CD8-positive, alpha-beta memory T cell (primary cell): ENCODE measurements at regions not wholly inside any gene's neighbourhood (a gene's known extent, or its start where the extent isn't known, plus 50 kb on each side); places are given as distances from the start of the nearest gene placed in this dataset.

Source experiments
- CTCF ChIA-PET: fragments of 350-600 bp; sonication (Branson Sonifier 250); formaldehyde crosslinking; loops from one replicate; lab custom pipeline; 2021; ENCODE audit warnings: antibody characterized with exemption; lab: Charles Lee
- POLR2A ChIA-PET: fragments of 350-600 bp; sonication (Branson Sonifier 250); formaldehyde crosslinking; loops from one replicate; lab custom pipeline; 2021; ENCODE audit warnings: antibody characterized with exemption; lab: Charles Lee
- DNase-seq, 5 donors: peaks; one replicate each; pipeline versions ENCODE4 v3.0.0 to v3.0.0-alpha.2; 2020 to 2022; ENCODE audit warnings: mixed read lengths in 1 of 5
- H3K27ac ChIP-seq: one replicate; pipeline ENCODE4 v1.7.0; 2013; ENCODE audit warnings: low read depth, mild to moderate bottlenecking, low read length, moderate library complexity
- H3K27me3 ChIP-seq: 2 replicates; pipeline ENCODE4 v1.7.0; 2013; ENCODE audit warnings: low read length, mild to moderate bottlenecking; ENCODE audit not compliant: insufficient read depth, poor library complexity, severe bottlenecking
- H3K36me3 ChIP-seq: 2 replicates; pipeline ENCODE4 v1.7.0; 2013; ENCODE audit warnings: mild to moderate bottlenecking, low read length, moderate library complexity; ENCODE audit not compliant: insufficient read depth
- H3K4me1 ChIP-seq: 2 replicates; pipeline ENCODE4 v1.7.0; 2013; ENCODE audit warnings: mild to moderate bottlenecking, low read length, moderate library complexity; ENCODE audit not compliant: insufficient read depth
- H3K4me3 ChIP-seq: 2 replicates; pipeline ENCODE4 v1.7.0; 2013; ENCODE audit warnings: mild to moderate bottlenecking, low read length
- H3K9me3 ChIP-seq: 2 replicates; pipeline ENCODE4 v1.7.0; 2013; ENCODE audit warnings: mild to moderate bottlenecking, low read length
- H3K27ac Mint-ChIP-seq, 8 donors: one replicate each; pipeline ENCODE4 v1.8.0; 2020 to 2021; ENCODE audit warnings: mixed read lengths in 8 of 8, mild to moderate bottlenecking in 6 of 8, inconsistent platforms in 3 of 8, moderate library complexity in 3 of 8
- H3K27me3 Mint-ChIP-seq, 2 donors: one replicate each; pipeline ENCODE4 v1.8.0; 2020 to 2021; ENCODE audit warnings: mixed read lengths in 2 of 2, mild to moderate bottlenecking in 1 of 2, moderate library complexity in 1 of 2
- H3K36me3 Mint-ChIP-seq, 3 donors: one replicate each; pipeline ENCODE4 v1.8.0; 2020 to 2021; ENCODE audit warnings: mixed read lengths in 3 of 3, inconsistent platforms in 1 of 3, mild to moderate bottlenecking in 1 of 3
- H3K4me1 Mint-ChIP-seq, 3 donors: one replicate each; pipeline ENCODE4 v1.8.0; 2020 to 2021; ENCODE audit warnings: mixed read lengths in 3 of 3, inconsistent platforms in 1 of 3, mild to moderate bottlenecking in 1 of 3
- H3K4me3 Mint-ChIP-seq, 7 donors: one replicate each; pipeline ENCODE4 v1.8.0; 2020 to 2021; ENCODE audit warnings: mixed read lengths in 7 of 7, mild to moderate bottlenecking in 6 of 7, moderate library complexity in 4 of 7, inconsistent platforms in 2 of 7
- H3K9me3 Mint-ChIP-seq, 5 donors: one replicate each; pipeline ENCODE4 v1.8.0; 2020 to 2022; ENCODE audit warnings: mixed read lengths in 5 of 5, mild to moderate bottlenecking in 3 of 5, moderate library complexity in 2 of 5, inconsistent platforms in 1 of 5

DNA sequence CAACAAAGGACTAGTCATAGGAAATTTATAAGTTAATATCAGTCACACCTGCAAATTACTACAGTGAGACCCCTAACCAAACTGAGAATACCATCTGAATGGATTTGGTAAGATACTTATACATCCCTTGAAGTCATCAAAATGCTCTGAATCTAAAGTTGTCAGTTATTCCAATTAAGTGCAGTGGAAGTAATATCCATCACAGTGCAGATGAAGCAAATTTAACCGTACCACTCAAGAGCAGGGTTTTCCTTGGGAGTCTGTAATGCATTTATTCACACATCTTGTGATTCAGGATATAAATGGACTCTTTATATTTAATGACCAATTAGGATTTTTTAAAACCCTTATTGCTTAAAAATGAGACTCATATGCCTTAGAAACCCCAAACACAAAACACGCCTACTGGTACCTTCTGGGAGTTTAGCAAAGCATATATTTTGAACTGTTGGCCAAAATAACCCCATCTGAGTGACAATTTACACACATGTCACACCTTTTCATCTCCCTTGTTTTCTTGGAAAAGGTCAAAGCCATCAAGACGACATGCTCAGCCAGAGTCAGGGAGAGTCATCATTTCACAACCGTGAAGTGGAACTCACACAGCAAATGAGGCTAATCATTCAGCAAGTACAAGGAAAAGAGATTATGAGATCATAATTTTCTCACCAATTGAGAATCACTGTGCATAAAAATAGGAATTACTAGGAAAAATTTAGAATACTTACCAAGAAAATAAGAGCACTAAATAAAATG, 303.7 kb downstream of the HNRNPD start:
- Histone ChIP-seq H3K4me3 (no peak overlapping the region), H3K4me1 (no peaks in the 10 kb centered on the region), H3K27ac (no peak overlapping the region), H3K27me3 (no peaks in the 10 kb centered on the region), H3K9me3 (no peaks in the 10 kb centered on the region), H3K36me3 (no peaks in the 10 kb centered on the region)
- H3K4me3 Mint-ChIP-seq = no peak overlapping the region
- H3K9me3 Mint-ChIP-seq = no peaks in the 10 kb centered on the region
- H3K27ac Mint-ChIP-seq = no peak overlapping the region
- no peaks in the 10 kb centered on the region for H3K4me1 Mint-ChIP-seq
- no peak for DNase-seq
- H3K36me3 Mint-ChIP-seq = no peaks in the 10 kb centered on the region
- ChIA-PET POLR2A (no interaction called here), CTCF (no interaction called here)
- peaks cover 5 to 18% of the 10 kb centered on the region in 2 donors for H3K27me3 Mint-ChIP-seq

- POLR2A ChIA-PET = no interaction called here
- no peak overlapping the region for H3K4me3 Mint-ChIP-seq
Measured at GRCh38 chr4:82063017-82063416, 310.8 kb downstream of the HNRNPD start.

GRCh38 chr4:82057990-82058544, 315.7 kb downstream of the HNRNPD start:
- H3K27ac Mint-ChIP-seq = no peak overlapping the region
- Histone ChIP-seq H3K36me3 (no peaks in the 10 kb centered on the region), H3K27ac (no peak overlapping the region), H3K9me3 (no peaks in the 10 kb centered on the region), H3K4me3 (no peak overlapping the region), H3K27me3 (no peaks in the 10 kb centered on the region), H3K4me1 (no peaks in the 10 kb centered on the region)
- peaks cover 0 to 7% (median 1%) of the 10 kb centered on the region in 5 donors for H3K9me3 Mint-ChIP-seq
- DNase-seq = no peak
- H3K27me3 Mint-ChIP-seq = peaks cover 5 to 19% of the 10 kb centered on the region in 2 donors
- H3K4me1 Mint-ChIP-seq = no peaks in the 10 kb centered on the region
- no peak overlapping the region for H3K4me3 Mint-ChIP-seq
- H3K36me3 Mint-ChIP-seq = no peaks in the 10 kb centered on the region
- CTCF ChIA-PET = no interaction called here
- POLR2A ChIA-PET = no interaction called here

More at GRCh38 chr4:82063017-82063416, 310.8 kb downstream of the HNRNPD start:
- no peak overlapping the region for H3K27ac ChIP-seq
- H3K27me3 Mint-ChIP-seq = peaks cover 4 to 9% of the 10 kb centered on the region in 2 donors
- H3K36me3 Mint-ChIP-seq = no peaks in the 10 kb centered on the region
- H3K27ac Mint-ChIP-seq = no peak overlapping the region
- H3K4me1 ChIP-seq = no peaks in the 10 kb centered on the region
- H3K36me3 ChIP-seq = no peaks in the 10 kb centered on the region
- DNase-seq = no peak
- H3K27me3 ChIP-seq = no peaks in the 10 kb centered on the region
- H3K9me3 ChIP-seq = no peaks in the 10 kb centered on the region
- H3K4me3 ChIP-seq = no peak overlapping the region
- H3K9me3 Mint-ChIP-seq = no peaks in the 10 kb centered on the region
- H3K4me1 Mint-ChIP-seq = no peaks in the 10 kb centered on the region
- CTCF ChIA-PET = no interaction called here

DNA sequence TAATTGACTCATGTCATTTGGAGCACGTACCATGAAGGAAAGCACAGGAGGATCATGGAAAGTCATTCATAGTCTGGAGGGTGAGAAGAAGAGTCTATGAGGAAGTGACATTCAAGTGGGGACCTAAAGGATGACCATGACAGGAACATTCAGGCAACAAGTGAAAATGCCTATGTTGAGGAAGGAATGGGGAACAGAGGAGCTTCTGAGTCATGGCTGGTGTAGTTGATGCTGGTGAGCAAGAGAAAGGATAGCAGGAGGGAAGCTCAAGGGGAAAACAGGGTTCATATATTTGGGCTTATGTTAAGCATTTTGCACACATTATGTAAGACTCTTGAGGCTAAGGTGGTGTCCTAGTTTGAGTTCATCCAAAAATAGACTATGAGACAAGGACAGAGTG, 318.6 kb downstream of the HNRNPD start:
- Mint-ChIP-seq H3K27me3 (peaks cover 11 to 33% of the 10 kb centered on the region in 2 donors), H3K27ac (no peak overlapping the region), H3K36me3 (no peaks in the 10 kb centered on the region), H3K4me3 (no peak overlapping the region), H3K9me3 (peaks cover 0 to 7% (median 1%) of the 10 kb centered on the region in 5 donors), H3K4me1 (no peaks in the 10 kb centered on the region)
- Histone ChIP-seq H3K36me3 (no peaks in the 10 kb centered on the region), H3K27ac (no peak overlapping the region), H3K4me3 (no peak overlapping the region), H3K27me3 (no peaks in the 10 kb centered on the region), H3K9me3 (no peaks in the 10 kb centered on the region), H3K4me1 (no peaks in the 10 kb centered on the region)
- CTCF ChIA-PET = no interaction called here
- POLR2A ChIA-PET = no interaction called here
- DNase-seq = no peak

DNA sequence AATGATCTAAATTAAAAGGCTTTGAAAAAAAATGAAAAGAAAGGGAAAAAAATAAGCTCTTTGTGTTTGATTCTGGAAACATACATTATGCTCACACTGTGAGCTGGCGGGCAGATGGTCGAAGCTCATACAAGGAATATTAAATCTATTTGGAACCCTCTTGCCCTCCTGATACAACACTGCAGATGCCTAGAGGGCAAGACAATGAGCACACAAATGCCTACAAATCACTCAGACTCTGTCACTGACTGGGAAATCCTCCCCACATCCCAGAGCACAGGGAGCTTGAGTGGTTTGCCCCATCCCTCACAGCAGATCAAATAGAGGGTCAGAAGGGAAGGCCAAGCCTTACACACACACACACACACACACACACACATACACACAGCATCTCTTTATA, 320.4 kb downstream of the HNRNPD start:
- Histone ChIP-seq H3K36me3 (no peaks in the 10 kb centered on the region), H3K27ac (no peak overlapping the region), H3K4me1 (no peaks in the 10 kb centered on the region), H3K9me3 (no peaks in the 10 kb centered on the region), H3K27me3 (no peaks in the 10 kb centered on the region), H3K4me3 (no peak overlapping the region)
- Mint-ChIP-seq H3K27ac (no peak overlapping the region), H3K36me3 (no peaks in the 10 kb centered on the region), H3K27me3 (peaks cover 11 to 35% of the 10 kb centered on the region in 2 donors), H3K4me1 (no peaks in the 10 kb centered on the region), H3K4me3 (no peak overlapping the region), H3K9me3 (peaks cover 0 to 7% (median 1%) of the 10 kb centered on the region in 5 donors)
- POLR2A ChIA-PET = no interaction called here
- CTCF ChIA-PET = no interaction called here
- no peak for DNase-seq

GRCh38 chr4:82050796-82051195, 323.0 kb downstream of the HNRNPD start:
- Histone ChIP-seq H3K27ac (no peak overlapping the region), H3K4me1 (no peaks in the 10 kb centered on the region), H3K36me3 (no peaks in the 10 kb centered on the region), H3K9me3 (no peaks in the 10 kb centered on the region), H3K4me3 (no peak overlapping the region), H3K27me3 (no peaks in the 10 kb centered on the region)
- peaks cover 0 to 3% (median 0%) of the 10 kb centered on the region in 5 donors for H3K9me3 Mint-ChIP-seq
- peaks cover 15 to 56% of the 10 kb centered on the region in 2 donors for H3K27me3 Mint-ChIP-seq
- H3K4me3 Mint-ChIP-seq = no peak overlapping the region
- H3K27ac Mint-ChIP-seq = no peak overlapping the region
- no peaks in the 10 kb centered on the region for H3K4me1 Mint-ChIP-seq
- DNase-seq = no peak
- H3K36me3 Mint-ChIP-seq = no peaks in the 10 kb centered on the region
- ChIA-PET CTCF (no interaction called here), POLR2A (no interaction called here)

DNA sequence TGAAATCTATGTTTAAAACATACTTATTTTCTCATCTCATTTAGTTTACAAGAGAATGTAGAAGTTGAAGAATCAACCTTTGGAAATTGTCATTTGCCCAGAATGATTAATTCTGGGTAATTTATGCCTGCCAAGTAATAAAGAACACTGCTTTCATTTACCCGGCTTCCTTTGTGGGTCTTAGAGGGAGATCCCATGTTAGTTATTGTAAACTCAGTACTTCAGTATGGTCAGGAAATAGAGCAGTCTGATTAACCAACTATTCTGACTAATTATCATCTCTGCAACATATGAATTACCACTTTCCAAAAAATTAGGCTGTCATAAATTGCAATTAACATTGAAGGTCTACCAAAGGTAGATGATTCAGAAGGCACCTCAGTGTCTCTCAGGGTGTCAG, 324.5 kb downstream of the HNRNPD start:
- H3K27ac ChIP-seq = no peak overlapping the region
- Mint-ChIP-seq H3K4me3 (no peak overlapping the region), H3K36me3 (no peaks in the 10 kb centered on the region), H3K27me3 (peaks cover 20 to 56% of the 10 kb centered on the region in 2 donors), H3K9me3 (no peaks in the 10 kb centered on the region), H3K4me1 (no peaks in the 10 kb centered on the region), H3K27ac (no peak overlapping the region)
- no peak for DNase-seq
- H3K9me3 ChIP-seq = no peaks in the 10 kb centered on the region
- H3K4me3 ChIP-seq = no peak overlapping the region
- H3K36me3 ChIP-seq = no peaks in the 10 kb centered on the region
- CTCF ChIA-PET = no interaction called here
- POLR2A ChIA-PET = no interaction called here
- H3K4me1 ChIP-seq = no peaks in the 10 kb centered on the region
- no peaks in the 10 kb centered on the region for H3K27me3 ChIP-seq

GRCh38 chr4:82047731-82048130, 326.1 kb downstream of the HNRNPD start:
- Mint-ChIP-seq H3K36me3 (no peaks in the 10 kb centered on the region), H3K27me3 (peaks cover 29 to 58% of the 10 kb centered on the region in 2 donors), H3K9me3 (no peaks in the 10 kb centered on the region), H3K4me1 (peaks cover 0 to 8% (median 2%) of the 10 kb centered on the region in 3 donors), H3K4me3 (no peak overlapping the region), H3K27ac (no peak overlapping the region)
- no peak for DNase-seq
- no peaks in the 10 kb centered on the region for H3K4me1 ChIP-seq
- H3K27me3 ChIP-seq = peaks cover 3% of the 10 kb centered on the region
- H3K4me3 ChIP-seq = no peak overlapping the region
- no peaks in the 10 kb centered on the region for H3K36me3 ChIP-seq
- H3K27ac ChIP-seq = no peak overlapping the region
- POLR2A ChIA-PET = no interaction called here
- CTCF ChIA-PET = no interaction called here
- no peaks in the 10 kb centered on the region for H3K9me3 ChIP-seq
